ENCODE measurements at regions not wholly inside any gene's neighbourhood (a gene's known extent, or its start where the extent isn't known, plus 50 kb on each side); places are given as distances from the start of the nearest gene placed in this dataset.

- Histone ChIP-seq H3K79me2 (ENCODE audit: insufficient read depth, low read length) (no peaks in the 10 kb centered on the region), H3K36me3 (ENCODE audit: insufficient read depth, low read length) (no peaks in the 10 kb centered on the region), H3K9ac (ENCODE audit: low read length) (no peak overlapping the region), H2AFZ (ENCODE audit: low read depth, low read length) (no peak overlapping the region), H3K27me3 (ENCODE audit: insufficient read depth, low read length) (no peaks in the 10 kb centered on the region), H3K4me1 (ENCODE audit: insufficient read depth, low read length) (peaks cover 12% of the 10 kb centered on the region), H3K27ac (ENCODE audit: low read depth, low read length) (no peak overlapping the region), H4K20me1 (ENCODE audit: insufficient read depth, low read length) (no peaks in the 10 kb centered on the region), H3K4me3 (ENCODE audit: insufficient read depth, low read depth, low read length) (no peak overlapping the region), H3K9me3 (ENCODE audit: insufficient read depth, low read depth, low read length) (no peaks in the 10 kb centered on the region), H3K4me2 (ENCODE audit: low read length) (no peak overlapping the region)
- H3K36me3 Mint-ChIP-seq (ENCODE audit: low read depth, unreplicated experiment): no peaks in the 10 kb centered on the region
- FAIRE-seq (no peak), DNase-seq (ENCODE audit: low read depth) (peak; percentile 26)
- H3K4me1 Mint-ChIP-seq (ENCODE audit: low read depth, unreplicated experiment): peaks cover 21% of the 10 kb centered on the region
- no peak overlapping the region for H3K27ac Mint-ChIP-seq (ENCODE audit: unreplicated experiment)
- H3K9me3 Mint-ChIP-seq (ENCODE audit: unreplicated experiment): peaks cover 6% of the 10 kb centered on the region
- TF ChIP-seq EZH2 (IDR thresholded peaks at IDR 0.05; ENCODE audit: insufficient read depth, low read length): no peak
- no peak overlapping the region for H3K4me3 Mint-ChIP-seq (ENCODE audit: unreplicated experiment)
- H3K27me3 Mint-ChIP-seq (ENCODE audit: low read depth, unreplicated experiment): no peaks in the 10 kb centered on the region
Observed at GRCh38 chr6:112800439-112800838, 453.3 kb downstream of the RFPL4B start.

GRCh38 chr6:112800916-112801315, 453.8 kb downstream of the RFPL4B start:
- no peaks in the 10 kb centered on the region for H3K9me3 ChIP-seq (ENCODE audit: insufficient read depth, low read depth, low read length)
- Mint-ChIP-seq H3K27me3 (ENCODE audit: low read depth, unreplicated experiment) (no peaks in the 10 kb centered on the region), H3K36me3 (ENCODE audit: low read depth, unreplicated experiment) (no peaks in the 10 kb centered on the region), H3K27ac (ENCODE audit: unreplicated experiment) (no peak overlapping the region), H3K9me3 (ENCODE audit: unreplicated experiment) (peaks cover 5% of the 10 kb centered on the region), H3K4me3 (ENCODE audit: unreplicated experiment) (no peak overlapping the region), H3K4me1 (ENCODE audit: low read depth, unreplicated experiment) (peaks cover 21% of the 10 kb centered on the region)
- H3K79me2 ChIP-seq (ENCODE audit: insufficient read depth, low read length): no peaks in the 10 kb centered on the region
- FAIRE-seq: no peak
- peaks cover 12% of the 10 kb centered on the region for H3K4me1 ChIP-seq (ENCODE audit: insufficient read depth, low read length)
- H3K4me2 ChIP-seq (ENCODE audit: low read length): no peak overlapping the region
- H3K27ac ChIP-seq (ENCODE audit: low read depth, low read length): no peak overlapping the region
- no peaks in the 10 kb centered on the region for H4K20me1 ChIP-seq (ENCODE audit: insufficient read depth, low read length)
- H3K36me3 ChIP-seq (ENCODE audit: insufficient read depth, low read length): no peaks in the 10 kb centered on the region
- no peak for DNase-seq (ENCODE audit: low read depth)
- no peak overlapping the region for H2AFZ ChIP-seq (ENCODE audit: low read depth, low read length)
- no peak for TF ChIP-seq CTCF (IDR thresholded peaks at IDR 0.05; ENCODE audit: insufficient read depth, low read depth, low read length)
- no peak for TF ChIP-seq EZH2 (IDR thresholded peaks at IDR 0.05; ENCODE audit: insufficient read depth, low read length)
- H3K27me3 ChIP-seq (ENCODE audit: insufficient read depth, low read length): no peaks in the 10 kb centered on the region
- no peak overlapping the region for H3K9ac ChIP-seq (ENCODE audit: low read length)
- no peak overlapping the region for H3K4me3 ChIP-seq (ENCODE audit: insufficient read depth, low read depth, low read length)

- no peaks in the 10 kb centered on the region for H3K36me3 ChIP-seq (ENCODE audit: insufficient read depth, low read length)
- peak overlapping the region; percentile 82 for H3K27ac ChIP-seq (ENCODE audit: low read depth, low read length)
- TF ChIP-seq EZH2 (IDR thresholded peaks at IDR 0.05; ENCODE audit: insufficient read depth, low read length) (no peak), CTCF (IDR thresholded peaks at IDR 0.05; ENCODE audit: insufficient read depth, low read depth, low read length) (no peak)
- H3K27me3 Mint-ChIP-seq (ENCODE audit: low read depth, unreplicated experiment): no peaks in the 10 kb centered on the region
- H3K4me2 ChIP-seq (ENCODE audit: low read length): peak overlapping the region; percentile 48
- peak overlapping the region; percentile 49 for H2AFZ ChIP-seq (ENCODE audit: low read depth, low read length)
- H3K27me3 ChIP-seq (ENCODE audit: insufficient read depth, low read length): no peaks in the 10 kb centered on the region
- FAIRE-seq (no peak), DNase-seq (ENCODE audit: low read depth) (no peak)
- peak overlapping the region; percentile 87 for H3K27ac Mint-ChIP-seq (ENCODE audit: unreplicated experiment)
- peak overlapping the region; percentile 53 for H3K9ac ChIP-seq (ENCODE audit: low read length)
- H3K9me3 ChIP-seq (ENCODE audit: insufficient read depth, low read depth, low read length): no peaks in the 10 kb centered on the region
- no peaks in the 10 kb centered on the region for H3K79me2 ChIP-seq (ENCODE audit: insufficient read depth, low read length)
- H3K36me3 Mint-ChIP-seq (ENCODE audit: low read depth, unreplicated experiment): no peaks in the 10 kb centered on the region
- H3K4me3 ChIP-seq (ENCODE audit: insufficient read depth, low read depth, low read length): no peak overlapping the region
- no peaks in the 10 kb centered on the region for H4K20me1 ChIP-seq (ENCODE audit: insufficient read depth, low read length)
- peaks cover 21% of the 10 kb centered on the region for H3K4me1 Mint-ChIP-seq (ENCODE audit: low read depth, unreplicated experiment)
- no peak overlapping the region for H3K4me3 Mint-ChIP-seq (ENCODE audit: unreplicated experiment)
- H3K9me3 Mint-ChIP-seq (ENCODE audit: unreplicated experiment): peaks cover 5% of the 10 kb centered on the region
- peaks cover 12% of the 10 kb centered on the region for H3K4me1 ChIP-seq (ENCODE audit: insufficient read depth, low read length)
Observed at GRCh38 chr6:112801468-112802080, 454.4 kb downstream of the RFPL4B start.
